ENCODE measurements at regions not wholly inside any gene's neighbourhood (a gene's known extent, or its start where the extent isn't known, plus 50 kb on each side); places are given as distances from the start of the nearest gene placed in this dataset.

- no peak for TF ChIP-seq CTCF (IDR thresholded peaks at IDR 0.05)
- TF ChIP-seq POLR2A (IDR thresholded peaks at IDR 0.05): no peak
- no peaks in the 10 kb centered on the region for H3K27me3 ChIP-seq
Observed at GRCh38 chr11:82085493-82085892, 648.2 kb downstream of the FAM181B start.

GRCh38 chr11:82082976-82083375 is 650.7 kb downstream of the FAM181B start:
- Histone ChIP-seq H3K4me1 (no peaks in the 10 kb centered on the region), H3K27ac (no peak overlapping the region), H3K9me3 (no peaks in the 10 kb centered on the region), H3K36me3 (no peaks in the 10 kb centered on the region), H3K27me3 (no peaks in the 10 kb centered on the region), H3K4me3 (no peak overlapping the region)
- no peak for DNase-seq
- TF ChIP-seq CTCF (IDR thresholded peaks at IDR 0.05) (no peak), POLR2A (IDR thresholded peaks at IDR 0.05) (no peak)

More at GRCh38 chr11:82085493-82085892, 648.2 kb downstream of the FAM181B start:
- Histone ChIP-seq H3K27ac (no peak overlapping the region), H3K4me1 (no peaks in the 10 kb centered on the region), H3K36me3 (no peaks in the 10 kb centered on the region), H3K9me3 (no peaks in the 10 kb centered on the region), H3K4me3 (no peak overlapping the region)
- no peak for DNase-seq

- H3K9me3 ChIP-seq: no peaks in the 10 kb centered on the region
- no peaks in the 10 kb centered on the region for H3K4me1 ChIP-seq
- DNase-seq: no peak
- no peaks in the 10 kb centered on the region for H3K27me3 ChIP-seq
- no peak overlapping the region for H3K27ac ChIP-seq
- no peaks in the 10 kb centered on the region for H3K36me3 ChIP-seq
- no peak overlapping the region for H3K4me3 ChIP-seq
- no peak for TF ChIP-seq POLR2A (IDR thresholded peaks at IDR 0.05)
- no peak for TF ChIP-seq CTCF (IDR thresholded peaks at IDR 0.05)
Observed at GRCh38 chr11:82080160-82080559, 653.5 kb downstream of the FAM181B start.

GRCh38 chr11:82076126-82076525 is 657.5 kb downstream of the FAM181B start:
- Histone ChIP-seq H3K4me1 (no peaks in the 10 kb centered on the region), H3K36me3 (no peaks in the 10 kb centered on the region), H3K27ac (no peak overlapping the region), H3K9me3 (no peaks in the 10 kb centered on the region), H3K4me3 (no peak overlapping the region), H3K27me3 (no peaks in the 10 kb centered on the region)
- DNase-seq: no peak
- TF ChIP-seq POLR2A (IDR thresholded peaks at IDR 0.05) (no peak), CTCF (IDR thresholded peaks at IDR 0.05) (no peak)

- TF ChIP-seq POLR2A (IDR thresholded peaks at IDR 0.05): no peak
- TF ChIP-seq CTCF (IDR thresholded peaks at IDR 0.05): no peak
Observed at GRCh38 chr11:82059505-82059904, 674.2 kb downstream of the FAM181B start.

GRCh38 chr11:82056450-82056849 is 677.2 kb downstream of the FAM181B start:
- H3K4me3 ChIP-seq: no peak overlapping the region
- no peaks in the 10 kb centered on the region for H3K9me3 ChIP-seq
- H3K27ac ChIP-seq: no peak overlapping the region
- H3K27me3 ChIP-seq: no peaks in the 10 kb centered on the region
- no peaks in the 10 kb centered on the region for H3K36me3 ChIP-seq
- DNase-seq: no peak
- TF ChIP-seq CTCF (IDR thresholded peaks at IDR 0.05) (no peak), POLR2A (IDR thresholded peaks at IDR 0.05) (no peak)
- H3K4me1 ChIP-seq: no peaks in the 10 kb centered on the region

More at GRCh38 chr11:82059505-82059904, 674.2 kb downstream of the FAM181B start:
- no peak for DNase-seq
- H3K4me3 ChIP-seq: no peak overlapping the region
- H3K4me1 ChIP-seq: no peaks in the 10 kb centered on the region
- H3K36me3 ChIP-seq: no peaks in the 10 kb centered on the region
- no peaks in the 10 kb centered on the region for H3K27me3 ChIP-seq
- no peaks in the 10 kb centered on the region for H3K9me3 ChIP-seq
- H3K27ac ChIP-seq: no peak overlapping the region

Data from Peyer's patch (tissue), 4 donors.